Calu3 (cell line): ENCODE measurements at regions not wholly inside any gene's neighbourhood (a gene's known extent, or its start where the extent isn't known, plus 50 kb on each side); places are given as distances from the start of the nearest gene placed in this dataset.

Experiments
- BruUV-seq: library from RNA; stranded (reverse); fragments of 400-500 nt; replicated peaks from 2 replicates; lab custom pipeline; 2021; lab: Mats Ljungman, UMichigan
- CTCF ChIA-PET: fragments of 300-600 bp; sonication (Branson Sonifier 250); formaldehyde crosslinking; loops from one replicate; lab custom pipeline; 2022; ENCODE audit warnings: antibody characterized with exemption; lab: Charles Lee
- DNase-seq: peaks from one replicate; pipeline ENCODE4 v3.0.0; 2022
- H3K27ac Mint-ChIP-seq: one replicate; pipeline ENCODE4 v1.8.0; 2022; ENCODE audit warnings: mixed read lengths; ENCODE audit not compliant: unreplicated experiment
- H3K27me3 Mint-ChIP-seq: one replicate; pipeline ENCODE4 v1.8.0; 2022; ENCODE audit warnings: mixed read lengths; ENCODE audit not compliant: unreplicated experiment
- H3K36me3 Mint-ChIP-seq: one replicate; pipeline ENCODE4 v1.8.0; 2022; ENCODE audit warnings: mild to moderate bottlenecking, moderate library complexity, mixed read lengths; ENCODE audit not compliant: insufficient read depth, unreplicated experiment
- H3K4me1 Mint-ChIP-seq: one replicate; pipeline ENCODE4 v1.8.0; 2022; ENCODE audit warnings: mild to moderate bottlenecking, low read depth, mixed read lengths; ENCODE audit not compliant: unreplicated experiment
- H3K4me3 Mint-ChIP-seq: one replicate; pipeline ENCODE4 v1.8.0; 2022; ENCODE audit warnings: mild to moderate bottlenecking, low read depth, moderate library complexity, mixed read lengths; ENCODE audit not compliant: unreplicated experiment
- H3K9me3 Mint-ChIP-seq: one replicate; pipeline ENCODE4 v1.8.0; 2022; ENCODE audit warnings: low read depth, mixed read lengths; ENCODE audit not compliant: unreplicated experiment
- CTCF ChIP-seq: fragments of 200-600 bp; IDR thresholded peaks from one replicate; pipeline ENCODE4 v1.8.0; 2022; ENCODE audit warnings: antibody characterized with exemption; ENCODE audit not compliant: unreplicated experiment
- intact Hi-C: fragments of 100-400 bp; cut with micrococcal nuclease; formaldehyde crosslinking; loops from one replicate; pipeline ENCODE4 v1.10.0; 2022; ENCODE audit not compliant: unreplicated experiment

- intact Hi-C loops = no loop called here
Measured at GRCh38 chr6:157755032-157755745, 67.9 kb upstream of the SNX9 start.

GRCh38 chr6:157755746-157756411, 67.2 kb upstream of the SNX9 start:
- no peak for TF ChIP-seq CTCF
- CTCF ChIA-PET = interaction anchor here (0.7 to 3.2 kb wide), 3 partner anchors 14 to 117 kb away, joined by 3 to 14 read pairs (median 3); no protein-coding TSS in a partner anchor
- peaks cover 25% of the 10 kb centered on the region for H3K4me1 Mint-ChIP-seq
- H3K9me3 Mint-ChIP-seq = no peaks in the 10 kb centered on the region
- intact Hi-C loops = no loop called here
- no TSS peak for BruUV-seq
- no peak overlapping the region for H3K27ac Mint-ChIP-seq
- no peak for DNase-seq
- no peaks in the 10 kb centered on the region for H3K36me3 Mint-ChIP-seq
- no peak overlapping the region for H3K4me3 Mint-ChIP-seq
- H3K27me3 Mint-ChIP-seq = no peaks in the 10 kb centered on the region

More at GRCh38 chr6:157755032-157755745, 67.9 kb upstream of the SNX9 start:
- TF ChIP-seq CTCF = no peak
- no TSS peak for BruUV-seq
- no peaks in the 10 kb centered on the region for H3K9me3 Mint-ChIP-seq
- no peak overlapping the region for H3K27ac Mint-ChIP-seq
- H3K36me3 Mint-ChIP-seq = no peaks in the 10 kb centered on the region
- peaks cover 18% of the 10 kb centered on the region for H3K4me1 Mint-ChIP-seq
- CTCF ChIA-PET = interaction anchor here (3.2 kb wide), 1 partner anchor 118 kb away, joined by 14 read pairs; no protein-coding TSS in a partner anchor
- no peaks in the 10 kb centered on the region for H3K27me3 Mint-ChIP-seq
- DNase-seq = no peak
- no peak overlapping the region for H3K4me3 Mint-ChIP-seq

GRCh38 chr6:157756708-157757429, 66.2 kb upstream of the SNX9 start:
- CTCF ChIA-PET = interaction anchor here (0.9 to 3.2 kb wide), 2 partner anchors 15 to 116 kb away, joined by 3 to 14 read pairs; no protein-coding TSS in a partner anchor
- no peak overlapping the region for H3K27ac Mint-ChIP-seq
- no peaks in the 10 kb centered on the region for H3K27me3 Mint-ChIP-seq
- intact Hi-C loops = no loop called here
- no peak overlapping the region for H3K4me3 Mint-ChIP-seq
- H3K36me3 Mint-ChIP-seq = peaks cover 10% of the 10 kb centered on the region
- peak; percentile 80 for DNase-seq
- no peaks in the 10 kb centered on the region for H3K9me3 Mint-ChIP-seq
- H3K4me1 Mint-ChIP-seq = peaks cover 35% of the 10 kb centered on the region
- TF ChIP-seq CTCF = peak; percentile 63
- BruUV-seq = no TSS peak
